H9 (cell line): ENCODE measurements at regions not wholly inside any gene's neighbourhood (a gene's known extent, or its start where the extent isn't known, plus 50 kb on each side); places are given as distances from the start of the nearest gene placed in this dataset.

Source experiments
- DNase-seq: peaks from one replicate; pipeline ENCODE4 v3.0.0-alpha.2; 2017
- H2AFZ ChIP-seq: one replicate; pipeline ENCODE4 v1.6.1; 2013; ENCODE audit warnings: mild to moderate bottlenecking, low read length, control low read depth, moderate library complexity
- H2AK5ac ChIP-seq: 2 replicates; pipeline ENCODE4 v1.6.1; 2013; ENCODE audit warnings: low read length, control low read depth, mixed read lengths; ENCODE audit not compliant: insufficient read length
- H2BK120ac ChIP-seq: one replicate; pipeline ENCODE4 v1.6.1; 2013; ENCODE audit warnings: low read depth, mild to moderate bottlenecking, low read length, control low read depth, inconsistent platforms; ENCODE audit not compliant: poor library complexity, severe bottlenecking
- H2BK12ac ChIP-seq: 2 replicates; pipeline ENCODE4 v1.6.1; 2013; ENCODE audit warnings: low read length, control low read depth, mixed read lengths, low read depth; ENCODE audit not compliant: insufficient read length
- H2BK15ac ChIP-seq: 2 replicates; pipeline ENCODE4 v1.6.1; 2013; ENCODE audit warnings: low read depth, low read length, control low read depth
- H2BK20ac ChIP-seq: one replicate; pipeline ENCODE4 v1.6.1; 2013; ENCODE audit warnings: low read depth, mild to moderate bottlenecking, low read length, control low read depth, inconsistent platforms; ENCODE audit not compliant: poor library complexity, severe bottlenecking
- H2BK5ac ChIP-seq: 2 replicates; pipeline ENCODE4 v1.6.1; 2013; ENCODE audit warnings: low read length, control low read depth, mixed read lengths; ENCODE audit not compliant: insufficient read length
- H3K14ac ChIP-seq: 2 replicates; pipeline ENCODE4 v1.6.1; 2013; ENCODE audit warnings: low read length, control low read depth; ENCODE audit not compliant: insufficient read depth
- H3K18ac ChIP-seq: 2 replicates; pipeline ENCODE4 v1.6.1; 2013; ENCODE audit warnings: low read depth, mild to moderate bottlenecking, mixed read lengths, low read length, control low read depth; ENCODE audit not compliant: insufficient read length
- H3K23ac ChIP-seq: 2 replicates; pipeline ENCODE4 v1.6.1; 2013; ENCODE audit warnings: low read length, control low read depth, mixed read lengths, low read depth; ENCODE audit not compliant: insufficient read length
- H3K23me2 ChIP-seq: 2 replicates; pipeline ENCODE4 v1.6.1; 2013; ENCODE audit warnings: low read depth, mild to moderate bottlenecking, mixed read lengths, low read length, control low read depth; ENCODE audit not compliant: insufficient read length, poor library complexity, severe bottlenecking
- H3K27ac ChIP-seq: 2 replicates; pipeline ENCODE4 v1.5.1; 2013; ENCODE audit warnings: low read length, control low read depth, mixed read lengths, low read depth; ENCODE audit not compliant: insufficient read length
- H3K27me3 ChIP-seq: 2 replicates; pipeline ENCODE4 v1.6.1; 2013; ENCODE audit warnings: low read length, control low read depth, inconsistent platforms; ENCODE audit not compliant: insufficient read depth
- H3K4ac ChIP-seq: 2 replicates; pipeline ENCODE4 v1.6.1; 2013; ENCODE audit warnings: low read depth, mild to moderate bottlenecking, control low read depth, inconsistent platforms, low read length, moderate library complexity
- H3K4me1 ChIP-seq: 2 replicates; pipeline ENCODE4 v1.6.1; 2013; ENCODE audit warnings: low read length, control low read depth, inconsistent platforms; ENCODE audit not compliant: insufficient read depth
- H3K4me2 ChIP-seq: 2 replicates; pipeline ENCODE4 v1.6.1; 2013; ENCODE audit warnings: low read length, control low read depth, mixed read lengths; ENCODE audit not compliant: insufficient read length, insufficient read depth
- H3K56ac ChIP-seq: 2 replicates; pipeline ENCODE4 v1.6.1; 2013; ENCODE audit warnings: low read depth, mild to moderate bottlenecking, mixed read lengths, low read length, control low read depth; ENCODE audit not compliant: insufficient read length
- H3K79me1 ChIP-seq: 2 replicates; pipeline ENCODE4 v1.6.1; 2013; ENCODE audit warnings: low read depth, mild to moderate bottlenecking, moderate library complexity, low read length, control low read depth, inconsistent platforms; ENCODE audit not compliant: insufficient read depth, poor library complexity, severe bottlenecking
- H3K79me2 ChIP-seq: 2 replicates; pipeline ENCODE4 v1.6.1; 2013; ENCODE audit warnings: low read length, control low read depth, inconsistent platforms; ENCODE audit not compliant: insufficient read depth
- H3K9ac ChIP-seq: 2 replicates; pipeline ENCODE4 v1.6.1; 2013; ENCODE audit warnings: low read length, control low read depth, mixed read lengths; ENCODE audit not compliant: insufficient read length; ENCODE audit errors: extremely low read depth
- H3K9me3 ChIP-seq: one replicate; pipeline ENCODE4 v1.6.1; 2013; ENCODE audit warnings: low read depth, low read length, inconsistent platforms; ENCODE audit not compliant: control insufficient read depth
- H3T11ph ChIP-seq: one replicate; pipeline ENCODE4 v1.6.1; 2013; ENCODE audit warnings: mild to moderate bottlenecking, low read length, control low read depth, inconsistent platforms
- H4K20me1 ChIP-seq: one replicate; pipeline ENCODE4 v1.6.1; 2013; ENCODE audit not compliant: control insufficient read depth, insufficient read length, insufficient read depth
- H4K5ac ChIP-seq: 2 replicates; pipeline ENCODE4 v1.6.1; 2013; ENCODE audit warnings: low read depth, mild to moderate bottlenecking, mixed read lengths, low read length, control low read depth; ENCODE audit not compliant: insufficient read length
- H4K8ac ChIP-seq: replicated peaks from 2 replicates; pipeline ENCODE4 v1.6.1; 2013; ENCODE audit warnings: low read length, control low read depth, mixed read lengths, low read depth; ENCODE audit not compliant: insufficient read length
- H4K91ac ChIP-seq: 2 replicates; pipeline ENCODE4 v1.6.1; 2013; ENCODE audit warnings: low read depth, mild to moderate bottlenecking, moderate library complexity, mixed read lengths, low read length, control low read depth; ENCODE audit not compliant: insufficient read length
- H3K27ac Mint-ChIP-seq, 3 experiments: 2 replicates in 2 of 3; 3 replicates in 1 of 3; pipeline ENCODE4 v1.8.0; 2020 to 2021; ENCODE audit warnings: mixed read lengths in 3 of 3, mild to moderate bottlenecking in 1 of 3, moderate library complexity in 1 of 3
- H3K27me3 Mint-ChIP-seq: 2 replicates; pipeline ENCODE4 v1.8.0; 2021; ENCODE audit warnings: low read depth, mild to moderate bottlenecking, moderate library complexity, mixed read lengths
- H3K36me3 Mint-ChIP-seq, 3 experiments: 2 replicates in 2 of 3; 3 replicates in 1 of 3; pipeline ENCODE4 v1.8.0; 2020 to 2021; ENCODE audit warnings: low read depth in 3 of 3, mixed read lengths in 3 of 3; ENCODE audit not compliant: insufficient read depth in 1 of 3
- H3K4me1 Mint-ChIP-seq, 2 experiments: 2 replicates each; pipeline ENCODE4 v1.8.0; 2020; ENCODE audit warnings: mixed read lengths in 2 of 2
- H3K4me3 Mint-ChIP-seq, 2 experiments: 2 replicates in 1 of 2; 3 replicates in 1 of 2; pipeline ENCODE4 v1.8.0; 2020 to 2021; ENCODE audit warnings: mild to moderate bottlenecking in 2 of 2, mixed read lengths in 2 of 2, moderate library complexity in 1 of 2
- H3K9me3 Mint-ChIP-seq, 2 experiments: 2 replicates in 1 of 2; 3 replicates in 1 of 2; pipeline ENCODE4 v1.8.0; 2020; ENCODE audit warnings: mild to moderate bottlenecking in 2 of 2, mixed read lengths in 2 of 2, moderate library complexity in 1 of 2
- WGBS: extraction: QIAGEN DNeasy Blood & Tissue Kit; methylation state at CpG from one replicate; pipeline ENCODE4 v1.1.7; 2013; ENCODE audit warnings: missing lambda C conversion rate, low lambda C conversion rate, mixed read lengths; ENCODE audit not compliant: insufficient read length; ENCODE audit errors: extremely low coverage; 5-methylcytosine and 5-hydroxymethylcytosine counted together
- TF ChIP-seq, protein P1 (sequence below): fragments of 200-600 bp; sonication (generic); conservative IDR thresholded peaks from 3 replicates; pipeline ENCODE4 v1.8.0; 2021; ENCODE audit warnings: antibody characterized with exemption, mild to moderate bottlenecking

DNA sequence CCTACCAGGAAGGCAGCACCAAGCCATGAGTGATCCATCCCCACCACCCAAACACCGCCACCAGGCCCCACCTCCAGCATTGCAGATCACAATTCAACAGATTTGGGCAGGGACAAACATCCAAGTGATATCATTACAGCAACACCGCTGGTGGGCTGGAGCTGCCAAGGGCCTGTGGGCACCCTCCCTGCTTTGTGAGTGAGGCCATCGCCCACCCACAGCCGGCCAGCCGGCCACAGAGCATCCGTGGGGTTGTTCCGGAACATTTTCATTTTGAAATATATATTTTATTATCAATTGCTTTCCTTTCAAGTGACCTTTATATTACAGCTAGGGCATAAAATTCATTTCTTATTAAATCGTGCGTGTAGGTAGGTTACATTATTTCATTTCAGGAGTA is 286.0 kb upstream of the CDH4 start:
- no peak overlapping the region for H3K27ac Mint-ChIP-seq
- Histone ChIP-seq H3K18ac (no peak overlapping the region), H3K27me3 (no peaks in the 10 kb centered on the region; the same call in 1 of the 2 replicates), H3K4me2 (no peak overlapping the region), H3K14ac (no peak overlapping the region), H4K20me1 (no peaks in the 10 kb centered on the region), H2BK15ac (no peak overlapping the region), H3K9me3 (no peaks in the 10 kb centered on the region), H3K9ac (no peak overlapping the region), H3K56ac (no peak overlapping the region), H3K27ac (no peak overlapping the region), H3K23ac (no peak overlapping the region), H3K4me1 (no peaks in the 10 kb centered on the region), H4K5ac (no peak overlapping the region), H2AK5ac (no peak overlapping the region), H2BK12ac (no peak overlapping the region), H3K79me2 (no peaks in the 10 kb centered on the region), H3K4ac (no peak overlapping the region), H3T11ph (no peak overlapping the region), H4K8ac (no peak overlapping the region), H3K23me2 (no peaks in the 10 kb centered on the region), H4K91ac (no peak overlapping the region), H2BK5ac (no peak overlapping the region), H2BK20ac (no peak overlapping the region), H2AFZ (no peak overlapping the region), H2BK120ac (no peak overlapping the region), H3K79me1 (no peaks in the 10 kb centered on the region)
- H3K4me3 Mint-ChIP-seq = no peak overlapping the region
- WGBS = no CpG with 5 or more reads among the region's 9 CpGs
- H3K27me3 Mint-ChIP-seq = peaks cover 45% of the 10 kb centered on the region
- DNase-seq = no peak
- H3K9me3 Mint-ChIP-seq = no peaks in the 10 kb centered on the region
- TF ChIP-seq, protein P1, sequence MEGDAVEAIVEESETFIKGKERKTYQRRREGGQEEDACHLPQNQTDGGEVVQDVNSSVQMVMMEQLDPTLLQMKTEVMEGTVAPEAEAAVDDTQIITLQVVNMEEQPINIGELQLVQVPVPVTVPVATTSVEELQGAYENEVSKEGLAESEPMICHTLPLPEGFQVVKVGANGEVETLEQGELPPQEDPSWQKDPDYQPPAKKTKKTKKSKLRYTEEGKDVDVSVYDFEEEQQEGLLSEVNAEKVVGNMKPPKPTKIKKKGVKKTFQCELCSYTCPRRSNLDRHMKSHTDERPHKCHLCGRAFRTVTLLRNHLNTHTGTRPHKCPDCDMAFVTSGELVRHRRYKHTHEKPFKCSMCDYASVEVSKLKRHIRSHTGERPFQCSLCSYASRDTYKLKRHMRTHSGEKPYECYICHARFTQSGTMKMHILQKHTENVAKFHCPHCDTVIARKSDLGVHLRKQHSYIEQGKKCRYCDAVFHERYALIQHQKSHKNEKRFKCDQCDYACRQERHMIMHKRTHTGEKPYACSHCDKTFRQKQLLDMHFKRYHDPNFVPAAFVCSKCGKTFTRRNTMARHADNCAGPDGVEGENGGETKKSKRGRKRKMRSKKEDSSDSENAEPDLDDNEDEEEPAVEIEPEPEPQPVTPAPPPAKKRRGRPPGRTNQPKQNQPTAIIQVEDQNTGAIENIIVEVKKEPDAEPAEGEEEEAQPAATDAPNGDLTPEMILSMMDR = no peak
- no peaks in the 10 kb centered on the region; a peak in 1 of 7 replicates for H3K36me3 Mint-ChIP-seq
- peaks cover 4 to 11% of the 10 kb centered on the region in 2 experiments; a peak in 3 of 4 replicates for H3K4me1 Mint-ChIP-seq
